ENCODE measurements at regions not wholly inside any gene's neighbourhood (a gene's known extent, or its start where the extent isn't known, plus 50 kb on each side); places are given as distances from the start of the nearest gene placed in this dataset.

DNA sequence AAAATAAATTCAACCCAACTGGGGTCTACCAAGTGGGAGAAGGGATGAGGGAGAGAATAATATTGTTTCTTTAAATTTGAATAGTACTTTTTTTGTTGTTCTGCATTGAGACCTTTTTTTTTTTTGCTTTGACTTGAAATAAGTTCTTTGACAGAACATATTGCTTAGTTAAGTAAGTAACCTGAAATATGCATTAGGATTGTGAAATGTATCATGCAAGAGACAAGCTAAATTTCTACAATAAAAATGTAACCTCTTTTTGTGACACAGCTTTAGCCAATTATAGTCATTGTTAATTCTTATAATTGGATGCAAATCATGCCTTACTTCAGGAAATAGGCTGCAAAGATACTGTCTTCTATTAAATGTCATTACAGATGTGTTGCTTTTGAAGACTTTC, 150.0 kb upstream of the GOT2 start:
- TF ChIP-seq, protein P1, sequence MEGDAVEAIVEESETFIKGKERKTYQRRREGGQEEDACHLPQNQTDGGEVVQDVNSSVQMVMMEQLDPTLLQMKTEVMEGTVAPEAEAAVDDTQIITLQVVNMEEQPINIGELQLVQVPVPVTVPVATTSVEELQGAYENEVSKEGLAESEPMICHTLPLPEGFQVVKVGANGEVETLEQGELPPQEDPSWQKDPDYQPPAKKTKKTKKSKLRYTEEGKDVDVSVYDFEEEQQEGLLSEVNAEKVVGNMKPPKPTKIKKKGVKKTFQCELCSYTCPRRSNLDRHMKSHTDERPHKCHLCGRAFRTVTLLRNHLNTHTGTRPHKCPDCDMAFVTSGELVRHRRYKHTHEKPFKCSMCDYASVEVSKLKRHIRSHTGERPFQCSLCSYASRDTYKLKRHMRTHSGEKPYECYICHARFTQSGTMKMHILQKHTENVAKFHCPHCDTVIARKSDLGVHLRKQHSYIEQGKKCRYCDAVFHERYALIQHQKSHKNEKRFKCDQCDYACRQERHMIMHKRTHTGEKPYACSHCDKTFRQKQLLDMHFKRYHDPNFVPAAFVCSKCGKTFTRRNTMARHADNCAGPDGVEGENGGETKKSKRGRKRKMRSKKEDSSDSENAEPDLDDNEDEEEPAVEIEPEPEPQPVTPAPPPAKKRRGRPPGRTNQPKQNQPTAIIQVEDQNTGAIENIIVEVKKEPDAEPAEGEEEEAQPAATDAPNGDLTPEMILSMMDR (IDR thresholded peaks at IDR 0.05): no peak
- TF ChIP-seq POLR2A (IDR thresholded peaks at IDR 0.05): no peak
